ENCODE measurements at regions not wholly inside any gene's neighbourhood (a gene's known extent, or its start where the extent isn't known, plus 50 kb on each side); places are given as distances from the start of the nearest gene placed in this dataset.

DNA sequence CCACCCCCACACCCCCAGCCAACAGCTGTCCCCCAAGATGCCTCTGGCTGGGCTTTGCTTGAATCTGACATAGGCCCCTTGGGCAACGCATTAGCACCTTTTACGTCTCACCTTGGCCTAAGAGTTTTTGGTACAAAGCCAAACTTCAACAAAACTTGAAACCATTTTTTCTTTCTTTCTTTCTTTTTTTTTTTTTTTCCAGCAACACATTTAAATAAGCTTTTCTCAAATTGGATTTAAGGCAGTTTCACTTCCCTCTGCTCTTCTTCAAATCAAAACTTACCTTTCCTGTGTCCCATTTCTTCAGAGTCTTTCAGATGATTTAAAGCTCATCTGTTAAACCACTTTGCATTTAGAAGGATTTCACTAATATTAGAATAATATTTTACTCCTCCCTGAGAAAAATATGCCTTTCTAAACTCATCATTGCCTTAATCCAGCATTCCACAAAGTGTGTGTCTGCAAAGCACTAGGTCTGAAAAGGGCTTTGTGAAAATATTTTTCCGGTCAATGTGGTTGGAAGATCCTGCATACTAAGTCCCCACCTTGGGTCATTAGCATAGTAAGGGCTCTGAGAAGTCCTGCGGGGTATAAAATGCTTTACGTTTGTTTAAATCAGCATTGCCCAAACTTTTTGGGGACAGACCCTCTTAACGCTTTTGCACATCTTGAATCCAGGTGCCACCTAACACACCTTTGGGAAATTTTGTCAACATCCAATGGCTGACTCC is 217.0 kb downstream of the TLE3 start:
- no peak for DNase-seq

DNA sequence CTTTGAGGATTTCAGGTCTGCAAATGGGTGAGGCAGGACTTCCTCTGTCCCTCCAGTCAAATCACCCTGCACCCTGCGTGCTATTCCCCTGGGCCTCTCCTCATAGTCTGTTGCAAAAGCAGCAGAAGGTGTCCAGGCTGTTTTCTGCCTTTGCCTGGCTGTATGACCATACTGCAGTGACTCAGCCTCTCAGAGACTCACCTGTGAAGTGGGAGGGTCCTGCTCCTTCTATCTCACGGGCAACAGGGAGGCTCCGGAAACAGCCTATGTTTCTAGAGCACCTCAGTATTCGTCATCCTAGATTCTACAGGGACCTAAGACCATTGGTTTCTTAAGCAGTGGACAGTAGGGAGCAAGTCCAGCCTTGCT is 216.4 kb downstream of the TLE3 start:
- no peak for DNase-seq

DNA sequence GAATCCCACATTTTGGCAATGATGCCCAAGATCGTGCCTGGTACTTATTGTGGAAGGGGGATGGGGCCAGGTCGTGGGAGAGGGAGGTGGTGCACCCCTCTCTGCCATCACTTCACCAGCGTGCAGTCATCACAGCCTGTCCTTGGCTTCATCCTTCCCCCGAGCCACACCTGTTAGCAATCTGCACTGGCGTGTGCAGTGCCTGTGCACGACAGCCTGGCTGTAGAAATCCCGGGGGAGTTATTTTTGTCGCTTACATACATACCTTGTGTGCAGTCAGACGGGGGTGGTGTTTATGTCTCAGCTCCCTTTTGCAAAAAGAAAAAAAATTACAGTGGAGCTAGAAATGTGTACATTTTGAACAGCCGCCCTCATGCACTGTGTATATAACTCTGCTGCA is 216.0 kb downstream of the TLE3 start:
- no peak for DNase-seq

DNA sequence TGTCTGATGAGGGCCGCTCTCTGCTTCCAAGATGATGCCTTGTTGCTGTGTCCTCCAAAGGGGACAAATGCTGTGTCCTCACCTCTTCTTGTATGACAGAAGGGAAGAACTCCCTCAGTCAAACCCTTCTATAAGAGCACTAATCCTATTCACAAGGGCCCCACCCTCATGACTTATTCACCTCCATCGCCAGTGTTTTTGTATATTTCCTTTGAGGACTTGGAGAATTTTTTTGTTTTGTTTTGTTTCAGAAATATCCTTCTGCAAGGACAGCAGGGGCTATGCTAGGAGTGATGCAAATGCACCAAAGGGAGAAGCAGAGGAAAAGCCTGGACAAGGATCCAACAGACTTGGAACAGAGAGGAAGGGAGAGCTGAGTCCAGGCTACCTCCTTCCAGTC is 214.4 kb downstream of the TLE3 start:
- DNase-seq = no peak

DNA sequence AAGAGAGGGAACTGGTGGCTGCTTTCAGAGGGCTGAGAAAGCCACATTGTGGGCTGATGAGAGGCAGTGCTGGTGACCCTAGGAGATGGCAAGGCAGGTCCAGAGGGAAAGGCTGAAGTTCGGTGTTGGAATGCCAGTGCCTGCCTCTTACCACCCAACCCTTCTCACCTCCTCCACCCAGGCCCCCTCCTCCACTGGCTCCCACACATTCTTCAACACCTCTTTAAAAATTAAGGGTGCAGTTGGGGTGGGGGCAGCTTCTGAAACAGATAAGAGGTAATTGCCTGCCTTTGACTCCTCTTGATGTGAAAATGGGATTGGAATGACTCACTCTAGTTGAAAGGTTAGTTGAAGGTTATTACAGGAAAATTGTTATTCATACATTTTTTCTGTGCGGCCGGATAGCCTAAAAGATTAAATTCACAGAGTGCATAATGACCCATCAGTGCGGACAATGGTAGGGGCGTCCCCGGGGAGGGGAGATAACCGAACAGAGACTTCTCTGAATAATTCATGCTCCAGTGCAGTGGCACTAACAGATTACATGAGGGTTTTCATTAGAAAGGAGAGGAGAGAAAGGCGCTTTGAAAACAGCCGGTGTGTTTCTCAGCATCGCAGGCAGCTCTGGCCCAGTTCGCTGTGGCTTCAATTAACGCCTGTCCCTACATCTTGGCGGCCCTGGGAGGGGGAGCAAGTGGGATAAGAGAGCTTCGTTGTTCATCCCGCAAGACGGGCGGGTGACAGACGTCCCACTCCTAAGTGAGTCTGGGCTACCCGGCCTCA is 212.4 kb downstream of the TLE3 start:
- DNase-seq = no peak

DNA sequence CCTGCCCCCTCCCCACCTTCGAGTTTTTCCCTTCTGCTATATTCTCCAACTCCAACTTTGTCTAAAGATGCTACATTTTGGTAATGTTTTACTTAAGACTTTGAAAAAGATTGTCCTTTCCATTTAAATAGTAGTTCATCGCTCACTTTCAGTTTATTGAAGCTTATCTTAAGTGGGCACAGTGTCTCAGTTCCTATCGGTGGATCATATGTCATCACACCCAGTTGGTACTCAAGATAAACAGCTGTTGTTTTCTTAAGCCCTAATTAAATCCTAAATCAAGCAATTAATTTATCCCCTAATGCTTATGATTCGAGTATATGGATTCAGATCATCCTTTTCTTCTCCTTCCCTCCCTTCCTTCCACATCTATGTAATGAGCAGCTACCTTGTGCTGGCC is 210.7 kb downstream of the TLE3 start:
- DNase-seq = no peak

DNA sequence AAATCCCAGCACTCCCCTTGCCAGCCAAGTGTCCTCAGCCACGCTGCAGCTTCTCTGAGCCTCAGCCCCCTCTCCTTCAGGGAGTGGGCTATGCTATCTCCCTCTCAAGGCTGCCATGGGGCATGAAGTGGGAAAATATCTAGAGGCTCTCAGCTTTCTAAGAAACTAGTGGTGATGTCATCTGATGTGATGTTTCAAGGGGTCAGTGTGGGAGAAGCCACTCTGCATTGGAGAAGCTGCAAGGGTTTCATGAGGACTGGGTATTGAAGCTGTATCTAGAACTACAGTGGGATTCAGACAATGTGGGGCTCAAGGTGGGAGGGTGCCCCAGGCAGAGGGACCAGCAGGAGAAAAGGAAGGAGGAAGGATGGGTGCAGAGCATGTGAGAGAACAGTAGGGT is 210.2 kb downstream of the TLE3 start:
- no peak for DNase-seq

DNA sequence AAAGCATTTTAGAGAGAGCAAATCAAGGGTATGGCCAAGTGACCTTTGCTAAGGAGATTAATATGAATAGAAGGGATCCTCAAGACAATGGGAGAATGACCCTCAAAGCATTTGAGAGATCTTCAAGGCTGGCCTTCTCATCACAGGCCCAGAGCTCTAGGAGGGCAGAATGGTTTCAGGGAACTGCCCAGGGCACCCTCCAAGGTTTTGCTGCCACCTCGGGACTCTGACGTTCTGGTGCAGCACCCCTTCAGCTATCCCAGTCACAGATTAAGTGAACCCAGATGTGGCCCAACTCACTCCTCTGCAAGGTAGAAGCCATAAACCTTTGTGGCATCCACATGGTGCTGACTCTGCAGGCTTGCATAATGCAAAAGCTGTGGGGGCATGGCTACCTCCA is 209.3 kb downstream of the TLE3 start:
- no peak for DNase-seq

DNA sequence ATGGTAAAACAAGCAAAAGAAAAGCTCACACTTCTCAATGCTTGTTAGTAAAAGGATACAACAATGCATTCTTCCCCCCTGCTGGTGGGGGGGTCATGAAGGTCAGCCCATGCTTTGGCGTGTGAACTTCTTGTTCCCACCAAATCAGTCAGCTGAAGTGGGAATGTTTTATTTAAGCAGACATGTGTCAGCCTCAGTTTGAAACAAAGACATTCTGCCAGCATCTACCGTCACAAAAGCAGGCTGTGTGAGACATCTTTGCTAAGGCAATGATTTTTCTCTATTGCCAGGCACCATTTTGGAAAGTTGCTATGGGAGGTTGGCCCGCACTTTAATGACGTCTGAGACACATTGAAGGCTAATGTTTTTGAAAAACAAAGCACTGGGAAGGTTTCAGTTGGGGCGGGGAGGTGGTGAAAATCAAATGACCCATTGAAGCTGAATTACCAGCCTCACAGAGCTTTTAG is 206.6 kb downstream of the TLE3 start:
- no peak for DNase-seq

DNA sequence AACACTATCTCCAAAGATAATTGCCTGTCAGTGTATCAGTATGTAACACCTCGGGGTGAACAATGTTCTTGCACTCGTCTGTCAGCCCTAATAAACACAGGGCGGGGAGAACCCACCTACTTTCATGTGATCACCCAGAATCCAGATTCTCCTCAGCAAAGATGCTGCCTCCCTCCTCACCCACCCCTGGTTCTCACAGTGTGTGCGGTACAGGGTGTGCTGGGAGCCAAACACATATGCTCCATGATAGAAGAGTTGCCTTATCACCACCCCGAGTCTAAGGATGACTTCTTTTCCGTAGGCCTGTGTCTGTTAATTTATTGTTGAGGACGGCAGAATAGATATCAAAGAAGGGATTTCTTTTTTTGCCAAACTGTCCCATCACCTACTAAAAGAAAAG is 206.1 kb downstream of the TLE3 start:
- no peak for DNase-seq

DNA sequence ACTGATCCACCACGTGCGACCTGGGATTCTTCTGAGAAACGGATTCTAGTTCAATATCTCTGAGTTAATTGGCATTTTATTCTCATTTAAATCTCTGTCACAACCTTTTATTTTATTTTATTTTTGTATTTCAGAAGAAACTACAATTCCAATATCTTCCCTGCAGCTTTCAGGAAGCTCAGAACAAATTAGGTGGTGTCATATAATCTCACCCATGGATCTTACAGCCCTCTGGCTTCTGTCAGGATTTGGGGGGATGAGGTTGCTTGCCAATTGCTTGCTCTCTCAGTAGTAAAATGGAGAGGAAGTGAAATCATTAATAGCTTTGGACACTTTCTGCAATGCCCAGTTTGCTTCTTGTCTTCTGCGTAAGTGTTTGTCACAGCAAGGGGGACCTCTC is 205.4 kb downstream of the TLE3 start:
- no peak for DNase-seq

DNA sequence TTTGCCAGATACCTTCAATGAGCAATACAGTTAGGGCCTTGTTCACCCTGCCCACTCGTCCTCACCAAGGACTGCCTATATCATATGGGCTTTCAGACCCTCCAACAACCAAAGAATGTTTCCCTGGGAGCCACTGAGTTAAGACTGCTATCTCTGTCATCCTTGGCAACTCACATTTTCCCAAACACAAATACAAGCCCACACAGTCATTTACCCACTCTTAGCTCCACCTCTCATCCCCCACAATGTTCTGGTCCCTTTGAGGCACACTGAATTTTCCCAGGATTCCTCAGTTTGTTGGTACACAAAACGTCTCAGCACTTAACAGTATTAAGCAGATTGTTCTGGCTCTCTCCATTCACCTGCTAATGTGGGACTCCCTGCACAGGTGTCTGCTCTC is 204.6 kb downstream of the TLE3 start:
- DNase-seq = no peak

DNA sequence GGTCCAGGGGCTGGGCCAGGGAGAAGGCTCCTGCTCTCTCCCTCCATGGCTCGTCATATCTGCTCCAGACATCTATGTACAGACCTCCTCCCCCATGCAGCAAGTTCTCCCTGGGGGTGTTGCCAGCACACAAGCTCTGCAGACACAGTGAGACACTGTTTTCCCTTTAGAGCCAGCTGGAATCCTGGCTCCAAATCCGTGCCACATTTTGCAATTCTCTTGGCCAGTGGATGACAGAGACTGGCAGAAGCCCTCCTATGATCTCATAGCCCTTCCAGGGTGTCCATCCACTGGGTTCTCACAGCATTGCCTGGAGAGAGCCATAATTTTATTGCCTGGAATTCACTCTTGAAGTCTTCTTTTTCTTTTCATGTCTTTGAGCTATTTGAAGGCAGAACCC is 203.9 kb downstream of the TLE3 start:
- no peak for DNase-seq

DNA sequence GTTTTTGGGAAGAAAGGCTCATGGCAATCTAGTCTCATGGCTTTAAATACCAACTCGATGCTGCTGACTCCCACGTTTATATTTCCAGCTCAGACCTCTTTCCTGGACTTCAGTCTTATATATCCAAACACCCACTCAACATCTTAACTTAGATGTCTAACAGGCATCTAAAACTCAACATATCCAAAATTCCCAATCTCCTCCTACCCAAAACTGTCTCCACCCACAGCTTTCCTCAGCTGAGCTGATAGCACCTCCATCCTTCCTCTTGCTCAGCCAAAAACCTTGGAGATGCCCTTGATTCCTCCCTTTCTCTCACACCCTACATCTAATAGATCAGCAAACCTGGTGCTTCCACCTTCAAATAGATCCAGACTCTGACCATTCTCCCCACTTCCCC is 202.5 kb downstream of the TLE3 start:
- no peak for DNase-seq

DNA sequence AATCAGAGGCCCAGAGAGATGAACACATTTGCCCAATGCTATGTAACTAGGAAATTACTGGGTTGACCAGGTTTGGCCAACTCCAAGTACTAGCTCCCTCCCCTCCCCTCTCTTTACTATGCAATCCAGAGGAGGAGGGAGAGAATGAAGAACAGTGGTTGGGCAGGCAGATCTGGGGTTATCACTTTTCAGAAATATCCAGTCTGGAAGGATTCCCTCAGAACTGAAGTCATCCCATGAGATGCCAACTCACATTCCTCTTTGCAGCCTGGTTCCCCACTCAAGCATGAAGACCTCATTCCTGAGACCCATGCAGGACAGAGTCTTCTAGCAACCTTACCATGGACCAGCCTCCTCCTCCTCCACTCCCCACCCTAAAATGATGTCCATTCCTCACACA is 201.1 kb downstream of the TLE3 start:
- no peak for DNase-seq

DNA sequence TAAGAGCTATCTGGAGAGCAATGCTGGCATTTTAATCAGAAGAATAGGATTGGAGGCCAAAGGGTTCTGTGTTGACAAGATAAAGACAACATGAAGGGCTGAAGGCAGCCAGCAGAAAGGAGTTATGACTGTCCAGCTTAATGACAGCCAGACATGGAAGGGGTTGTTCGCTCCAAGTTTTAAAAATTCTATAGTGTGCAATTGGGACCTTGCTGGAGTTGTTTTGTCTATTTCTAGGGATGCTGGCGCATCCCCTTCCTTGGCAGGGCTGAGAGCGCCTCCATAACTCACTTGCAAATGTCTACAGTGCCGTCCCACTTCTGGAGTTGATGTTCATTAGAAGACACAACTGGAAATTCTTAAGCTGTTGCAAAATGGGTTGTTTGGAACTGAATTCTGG is 200.7 kb downstream of the TLE3 start:
- DNase-seq = no peak

DNA sequence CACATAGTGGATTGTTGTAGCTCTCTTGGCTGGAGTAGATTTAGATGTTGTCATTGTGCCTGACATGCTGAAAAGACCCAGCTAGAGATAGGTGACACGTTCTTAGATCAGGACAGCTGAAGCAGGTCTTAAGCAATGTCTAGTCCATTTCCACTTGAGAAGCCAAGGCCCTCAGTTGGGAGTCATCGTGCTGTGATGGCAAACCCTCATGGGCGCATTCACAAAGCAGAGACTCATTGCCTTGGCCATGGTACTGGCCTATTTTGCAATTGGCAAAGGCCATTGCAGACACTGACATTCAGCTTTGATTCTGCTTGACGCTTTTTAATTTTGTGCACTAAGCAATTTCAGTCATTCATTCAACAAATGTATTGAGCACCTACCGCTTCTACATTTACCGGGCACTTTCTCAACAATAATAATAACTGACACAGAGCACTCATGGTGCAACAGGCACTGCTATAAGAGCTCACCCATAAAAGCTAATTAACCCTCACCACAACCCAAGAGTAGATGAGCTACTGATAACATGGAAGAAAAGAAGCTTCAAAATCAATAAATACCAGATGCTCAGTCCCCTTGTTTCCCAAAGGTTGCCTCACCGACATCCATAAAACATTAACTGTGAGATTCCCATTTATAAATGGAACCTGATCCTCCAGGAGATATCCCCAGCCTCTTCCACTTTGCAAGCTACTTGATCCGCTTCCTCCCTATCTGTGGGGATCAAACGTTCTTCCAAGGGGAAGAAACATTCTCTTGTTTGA is 200.1 kb downstream of the TLE3 start:
- no peak for DNase-seq

DNA sequence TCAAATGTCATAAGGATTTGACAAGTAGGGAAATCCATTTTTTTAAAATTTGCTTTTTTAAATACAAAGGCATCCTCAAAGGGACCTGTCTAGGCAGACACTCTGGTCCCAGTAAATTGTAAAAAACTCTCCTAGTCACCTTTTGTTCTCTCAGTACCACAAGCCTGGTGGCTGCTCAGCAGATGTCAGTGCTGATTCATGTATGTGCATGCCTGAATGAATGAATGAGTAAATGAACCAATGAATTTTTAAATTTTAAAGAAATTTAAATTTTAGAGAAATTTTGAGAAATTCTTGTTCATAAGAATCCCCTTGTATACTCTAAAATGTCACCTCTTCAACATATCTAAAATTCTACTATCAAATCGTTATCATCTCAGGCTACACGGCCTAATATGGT is 199.5 kb downstream of the TLE3 start:
- no peak for DNase-seq

DNA sequence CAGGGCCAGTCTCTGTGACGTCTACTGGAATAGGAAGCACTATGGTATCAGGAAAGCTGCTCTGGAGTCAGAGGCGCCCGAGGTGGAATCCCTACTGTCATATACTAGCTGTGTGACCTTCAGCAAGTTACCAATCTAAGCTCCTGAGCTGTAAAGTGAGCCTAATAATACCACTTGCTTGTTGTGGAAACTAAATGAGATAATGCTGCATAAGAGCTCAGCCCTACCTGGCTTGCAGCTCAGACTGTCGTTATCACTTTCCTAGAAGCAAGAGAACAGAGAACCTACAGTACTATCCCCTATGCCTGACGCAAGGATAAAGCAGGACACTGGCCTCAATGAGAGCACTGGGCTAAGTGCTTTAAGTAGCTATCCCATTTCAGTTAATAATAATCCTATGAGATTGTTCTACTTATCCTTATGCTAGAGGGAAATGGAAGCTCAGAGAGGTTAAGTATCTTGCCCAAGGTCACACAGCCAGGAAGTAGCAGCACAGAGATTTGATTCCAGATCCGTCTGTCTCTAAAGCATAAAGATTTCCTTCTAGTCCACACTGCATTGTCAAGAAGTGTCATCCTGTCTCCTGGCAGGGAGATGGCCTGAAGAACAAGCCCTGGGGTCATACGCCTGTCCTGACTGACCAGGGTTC is 195.2 kb downstream of the TLE3 start:
- no peak for DNase-seq

DNA sequence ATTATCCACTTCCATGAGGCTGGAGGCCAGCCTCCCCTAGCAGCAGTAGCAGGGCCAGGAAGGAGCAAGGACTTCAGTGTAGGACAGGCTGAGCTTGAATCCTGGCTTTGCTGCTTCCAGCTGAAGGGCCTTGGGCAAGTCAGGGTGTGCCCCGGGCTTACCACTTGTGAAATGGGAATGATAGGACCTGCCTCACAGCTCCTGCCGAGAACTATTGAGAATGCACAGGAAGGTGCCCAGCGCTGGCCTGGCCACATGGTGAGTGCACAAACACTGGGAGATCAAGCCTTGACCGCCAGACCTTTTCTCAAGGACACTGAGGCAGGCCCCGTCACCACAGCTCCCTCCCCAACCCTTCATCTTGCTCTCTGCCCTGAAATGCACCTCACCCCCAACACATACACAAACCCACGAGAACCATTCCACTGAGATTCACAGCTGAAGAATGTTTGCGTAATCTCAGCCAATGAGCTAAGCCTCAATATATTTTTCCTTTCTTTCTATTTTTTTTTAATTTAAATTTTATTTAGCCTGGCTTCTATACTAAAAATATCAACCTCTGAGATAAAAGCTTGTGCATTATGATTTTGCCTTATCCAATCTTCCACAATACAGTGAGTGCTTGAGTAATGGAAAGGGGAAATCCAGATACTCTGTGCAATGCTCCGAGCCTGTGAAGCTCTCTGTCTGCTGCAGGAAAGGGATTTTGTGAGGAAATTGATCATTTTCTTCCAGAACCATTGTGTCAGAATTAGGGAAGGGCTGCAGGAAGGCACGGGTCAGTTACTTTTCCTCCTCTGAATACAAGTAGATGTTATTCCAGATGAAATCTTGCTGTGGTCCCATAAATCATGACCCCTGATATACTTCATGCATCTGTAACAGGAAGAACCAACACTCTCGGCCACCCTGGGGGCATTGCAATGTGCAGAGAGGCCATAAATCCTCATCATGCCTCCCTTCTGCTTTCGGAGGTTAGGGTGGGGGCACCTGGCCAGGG is 193.9 kb downstream of the TLE3 start:
- no peak for DNase-seq

DNA sequence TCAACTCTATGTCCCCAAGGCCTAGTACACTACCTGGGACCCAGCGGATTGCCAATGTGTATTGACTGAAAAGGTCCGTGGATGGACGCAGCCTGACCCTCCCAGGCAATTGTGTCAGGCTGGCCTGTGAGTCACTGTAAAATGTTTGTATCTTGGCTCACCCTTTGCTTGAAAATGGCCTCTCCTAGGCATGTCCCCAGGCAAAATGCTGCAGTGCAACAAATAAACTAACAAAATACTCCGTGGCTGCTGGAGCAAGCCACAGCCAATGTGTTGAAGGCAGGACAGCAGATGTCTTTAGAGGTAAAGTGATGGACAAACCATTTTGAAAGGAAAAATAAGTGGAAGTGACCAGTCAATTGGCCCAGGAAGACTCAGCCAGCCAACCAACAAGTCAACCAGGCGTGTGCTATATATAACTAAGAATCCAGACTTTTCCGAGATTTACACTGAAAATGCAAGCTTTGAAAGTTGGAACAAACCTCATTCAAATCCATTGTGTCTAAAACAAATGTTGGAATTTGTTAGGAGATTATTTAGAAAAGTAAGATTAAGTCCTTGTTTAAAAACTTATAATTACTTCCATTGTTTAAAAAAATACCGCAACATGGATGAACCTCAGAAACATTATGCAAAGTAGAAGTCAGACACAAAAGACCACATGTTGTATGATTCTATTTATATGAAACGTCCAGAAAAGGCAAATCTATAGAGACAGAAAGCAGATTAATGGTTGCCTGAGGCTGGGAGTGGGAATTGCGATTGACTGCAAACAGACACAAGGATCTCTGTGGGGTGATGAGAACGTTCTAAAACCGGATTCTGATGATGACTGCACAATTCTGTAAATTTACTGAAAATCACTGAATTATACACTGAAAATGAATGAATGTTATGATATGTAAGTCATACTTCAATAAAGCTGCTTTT is 191.2 kb downstream of the TLE3 start:
- DNase-seq = no peak
